Thymus (tissue), 11 donors: ENCODE measurements at regions not wholly inside any gene's neighbourhood (a gene's known extent, or its start where the extent isn't known, plus 50 kb on each side); places are given as distances from the start of the nearest gene placed in this dataset.

Source experiments
- DNase-seq, 9 donors: peaks; one replicate each; pipeline ENCODE4 v3.0.0-alpha.2; 2013; ENCODE audit warnings: low spot score in 9 of 9, low read depth in 6 of 9, missing footprints in 1 of 9
- H3K27ac ChIP-seq, 2 donors: one replicate each; pipeline ENCODE4 v1.5.1; 2013; ENCODE audit warnings: control low read depth in 1 of 2, low read depth in 1 of 2, low read length in 1 of 2, mild to moderate bottlenecking in 1 of 2, moderate library complexity in 1 of 2
- H3K27me3 ChIP-seq, 2 donors: one replicate each; pipeline ENCODE4 v1.5.1; 2013; ENCODE audit warnings: low read length in 1 of 2; ENCODE audit not compliant: control insufficient read depth in 2 of 2, insufficient read depth in 1 of 2
- H3K36me3 ChIP-seq, 2 donors: one replicate each; pipeline ENCODE4 v1.5.1; 2013; ENCODE audit warnings: low read length in 1 of 2, mild to moderate bottlenecking in 1 of 2, moderate library complexity in 1 of 2; ENCODE audit not compliant: control insufficient read depth in 2 of 2, insufficient read depth in 2 of 2
- H3K4me1 ChIP-seq, 2 donors: one replicate each; pipeline ENCODE4 v1.5.1; 2013; ENCODE audit warnings: low read length in 2 of 2; ENCODE audit not compliant: control insufficient read depth in 2 of 2, insufficient read depth in 2 of 2
- H3K4me3 ChIP-seq, 2 donors: one replicate each; pipeline ENCODE4 v1.5.1; 2013; ENCODE audit warnings: low read length in 2 of 2, control low read depth in 1 of 2, mild to moderate bottlenecking in 1 of 2
- H3K9me3 ChIP-seq, 2 donors: one replicate each; pipeline ENCODE4 v1.5.1; 2013; ENCODE audit warnings: low read length in 1 of 2, mild to moderate bottlenecking in 1 of 2; ENCODE audit not compliant: control insufficient read depth in 2 of 2, insufficient read depth in 1 of 2
- WGBS: extraction: QIAGEN DNeasy Blood & Tissue Kit; methylation state at CpG from one replicate; pipeline ENCODE4 v1.1.7; 2013; 5-methylcytosine and 5-hydroxymethylcytosine counted together
- donor health status: healthy.

DNA sequence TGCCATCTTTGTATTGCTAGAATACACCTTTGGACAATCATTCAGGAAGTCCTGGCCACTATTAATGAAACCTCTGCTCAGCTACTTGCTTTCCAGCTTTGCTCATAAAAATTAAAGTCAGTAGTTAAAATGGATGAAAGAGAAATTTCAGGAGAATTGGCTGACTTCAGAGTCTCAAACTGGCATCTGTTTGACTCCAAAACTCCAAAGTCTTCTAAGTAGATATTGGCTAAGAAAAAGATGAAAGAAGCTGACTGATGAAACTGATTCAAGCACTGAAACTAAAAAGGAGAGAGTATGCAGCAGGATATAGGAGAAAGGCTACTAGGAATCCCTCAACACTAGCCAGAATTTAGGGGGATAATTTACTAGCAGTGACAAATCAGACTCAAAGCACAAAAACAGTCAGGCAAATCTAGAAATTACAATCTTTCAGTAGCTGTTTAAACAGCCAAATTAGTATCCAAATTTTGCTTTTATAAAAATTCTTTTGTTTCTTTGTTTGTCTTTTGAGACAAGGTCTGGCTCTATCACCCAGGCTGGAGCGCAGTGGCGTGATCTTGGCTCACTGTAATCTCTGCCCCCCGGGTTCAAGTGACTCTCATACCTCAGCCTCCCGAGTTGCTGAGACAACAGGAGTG lies 52.1 kb upstream of the DTNA start:
- Histone ChIP-seq H3K9me3 (no peaks in the 10 kb centered on the region), H3K36me3 (no peaks in the 10 kb centered on the region), H3K27me3 (no peaks in the 10 kb centered on the region), H3K4me3 (no peak overlapping the region), H3K4me1 (no peaks in the 10 kb centered on the region), H3K27ac (no peak overlapping the region)
- 97% methylated on average over 4 of the region's 4 CpGs for WGBS
- DNase-seq = no peak

DNA sequence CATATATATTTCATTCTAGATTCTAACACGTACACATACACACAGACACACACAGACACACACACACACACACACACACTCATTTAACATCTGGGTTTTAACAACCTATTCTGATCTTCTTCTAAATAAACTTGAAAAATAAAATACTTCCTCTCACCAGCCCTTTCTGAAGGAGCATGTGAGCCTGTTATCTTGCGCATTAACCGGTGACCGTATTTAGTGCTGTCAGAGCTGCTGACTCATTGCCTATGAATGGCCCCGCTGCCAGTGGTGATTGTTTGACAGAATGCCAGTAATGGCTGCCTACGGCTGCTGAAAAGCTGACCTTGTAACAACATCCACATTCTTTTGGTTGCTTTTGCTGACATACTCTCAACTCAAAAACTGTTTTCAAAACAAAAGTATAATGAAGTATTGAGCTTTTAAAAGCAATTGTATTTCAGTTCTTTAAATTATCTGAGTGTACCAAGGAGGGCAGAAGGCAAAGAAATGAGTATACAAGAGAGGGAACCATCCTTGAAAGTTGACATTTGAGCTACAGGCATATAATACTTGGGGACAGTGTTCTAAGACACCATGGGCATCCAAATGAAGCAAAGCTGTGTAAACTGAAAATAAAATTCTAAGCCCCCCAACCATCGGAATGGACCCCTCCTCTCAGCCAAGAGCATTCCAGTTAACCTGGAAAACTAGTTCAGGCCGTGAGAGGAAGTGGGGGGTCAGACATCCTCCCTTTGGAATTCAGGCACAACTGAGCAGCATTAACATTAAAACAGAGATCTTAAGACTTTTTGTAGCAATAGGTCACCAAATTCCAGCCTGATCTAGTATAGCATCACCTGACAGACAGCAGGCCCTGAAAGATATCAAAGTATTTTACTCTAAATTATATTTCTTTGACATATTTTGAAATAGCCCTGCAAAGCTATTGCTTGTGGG lies 50.2 kb upstream of the DTNA start:
- Histone ChIP-seq H3K27me3 (no peaks in the 10 kb centered on the region), H3K4me1 (no peaks in the 10 kb centered on the region), H3K36me3 (no peaks in the 10 kb centered on the region), H3K9me3 (no peaks in the 10 kb centered on the region), H3K27ac (peak overlapping the region in 1 of 2 donors; percentile 5), H3K4me3 (no peak overlapping the region)
- no peak for DNase-seq
- 44% methylated on average over 8 of the region's 8 CpGs for WGBS
